Epidermal melanocyte (primary cell): ENCODE measurements at regions not wholly inside any gene's neighbourhood (a gene's known extent, or its start where the extent isn't known, plus 50 kb on each side); places are given as distances from the start of the nearest gene placed in this dataset.

ENCODE experiments used
- DNase-seq: peaks from one replicate; pipeline ENCODE4 v3.0.0; 2011; ENCODE audit warnings: low spot score; ENCODE audit not compliant: insufficient read length

- no peak for DNase-seq
Measured at GRCh38 chr6:140779991-140780596, 1352.6 kb upstream of the GJE1 start.

GRCh38 chr6:140779341-140779740 lies 1353.4 kb upstream of the GJE1 start:
- DNase-seq, result no peak

DNA sequence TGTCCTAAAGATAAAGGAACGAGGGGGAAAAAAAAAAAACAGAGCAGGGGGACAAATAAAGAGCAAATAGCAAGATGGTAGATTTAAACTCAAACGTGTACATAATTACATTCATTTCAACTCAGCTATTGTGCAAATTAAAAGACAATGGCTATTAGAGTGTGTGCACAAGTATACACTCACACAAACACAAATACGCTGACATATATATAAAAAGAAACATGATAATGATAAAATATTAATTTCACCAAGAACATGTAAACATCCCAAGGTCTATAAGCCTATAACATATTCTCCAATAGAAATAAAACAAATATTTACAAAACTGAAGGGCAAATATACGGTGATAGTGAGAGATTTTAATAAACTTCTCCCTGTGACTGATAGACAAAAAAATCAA lies 1354.9 kb upstream of the GJE1 start:
- DNase-seq, result no peak

- DNase-seq, result no peak
Measured at GRCh38 chr6:140775061-140775460, 1357.7 kb upstream of the GJE1 start.

- no peak for DNase-seq
Measured at GRCh38 chr6:140774080-140774505, 1358.6 kb upstream of the GJE1 start.

GRCh38 chr6:140773276-140773675 lies 1359.4 kb upstream of the GJE1 start:
- DNase-seq, result no peak

- DNase-seq, result no peak
Measured at GRCh38 chr6:140772576-140772975, 1360.1 kb upstream of the GJE1 start.

GRCh38 chr6:140768133-140768532 lies 1364.6 kb upstream of the GJE1 start:
- DNase-seq, result no peak

DNA sequence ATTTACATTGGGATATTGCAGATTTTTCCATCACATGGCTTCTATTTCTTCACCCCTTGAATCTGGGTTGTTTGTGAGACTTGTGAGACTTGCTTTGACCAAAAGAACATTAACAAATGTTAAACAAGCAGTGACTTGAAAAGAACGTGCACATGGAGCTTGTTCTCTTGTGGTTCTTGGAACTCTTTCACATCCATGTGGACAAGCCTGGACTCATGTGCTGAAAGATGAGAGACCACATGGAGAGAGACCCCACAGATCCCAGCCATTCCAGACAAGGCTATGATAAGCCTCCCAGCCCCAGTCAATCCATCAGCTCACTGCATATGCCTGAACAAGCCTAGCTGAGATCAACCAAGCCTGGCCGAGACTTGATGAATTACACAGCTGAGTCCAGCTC lies 1365.7 kb upstream of the GJE1 start:
- DNase-seq, result no peak

DNA sequence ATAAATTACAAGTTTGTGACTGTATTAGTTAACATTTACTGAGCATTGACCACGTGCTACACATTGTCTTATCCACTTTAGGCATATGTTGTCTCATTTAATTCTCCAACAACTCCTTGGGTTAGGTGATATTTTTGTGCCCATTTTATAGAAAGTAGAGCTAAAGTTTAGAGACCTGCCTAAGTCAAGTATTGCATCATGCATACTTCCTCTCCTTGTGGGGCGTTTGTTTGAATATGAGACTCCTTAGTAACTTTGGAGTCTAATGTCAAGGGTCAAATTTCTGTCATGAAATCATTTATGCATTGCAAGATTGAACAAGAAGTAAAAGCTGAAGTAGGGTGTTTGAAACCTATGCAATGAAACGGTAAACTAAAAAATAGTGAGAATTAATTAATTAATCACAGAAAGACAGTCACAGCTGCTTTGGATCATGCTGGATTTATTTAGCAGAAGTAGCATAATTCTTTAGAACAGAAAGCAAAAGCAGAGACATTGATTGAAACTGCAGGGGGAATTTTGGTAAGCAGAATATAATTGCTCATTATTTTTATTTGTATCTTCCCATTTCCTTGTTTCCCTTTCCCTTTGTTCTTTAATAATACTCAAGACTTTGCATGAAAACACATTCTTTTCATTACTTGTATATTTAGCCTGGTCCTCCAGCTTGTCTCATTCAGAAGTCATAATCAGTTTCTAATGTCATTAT lies 1374.4 kb upstream of the GJE1 start:
- DNase-seq, result no peak

DNA sequence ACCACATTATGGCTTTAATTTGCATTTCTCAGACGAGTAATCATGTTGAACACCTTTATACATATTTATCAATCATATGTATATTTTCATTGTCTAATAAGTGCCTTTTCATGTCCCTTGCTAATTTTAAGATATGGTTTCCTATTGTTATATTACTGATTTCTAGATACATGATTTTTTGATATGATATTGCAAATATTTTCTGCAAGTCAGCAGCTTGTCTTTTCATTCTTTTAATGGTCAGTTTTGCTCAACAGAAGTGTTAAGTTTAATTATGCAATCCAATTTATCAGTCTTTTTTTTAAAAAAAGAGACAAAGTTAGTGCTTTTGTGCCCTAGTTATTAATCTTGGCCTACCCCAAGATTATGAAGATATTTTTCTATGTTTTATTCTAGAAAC lies 1377.8 kb upstream of the CITED2 start:
- no peak for DNase-seq

DNA sequence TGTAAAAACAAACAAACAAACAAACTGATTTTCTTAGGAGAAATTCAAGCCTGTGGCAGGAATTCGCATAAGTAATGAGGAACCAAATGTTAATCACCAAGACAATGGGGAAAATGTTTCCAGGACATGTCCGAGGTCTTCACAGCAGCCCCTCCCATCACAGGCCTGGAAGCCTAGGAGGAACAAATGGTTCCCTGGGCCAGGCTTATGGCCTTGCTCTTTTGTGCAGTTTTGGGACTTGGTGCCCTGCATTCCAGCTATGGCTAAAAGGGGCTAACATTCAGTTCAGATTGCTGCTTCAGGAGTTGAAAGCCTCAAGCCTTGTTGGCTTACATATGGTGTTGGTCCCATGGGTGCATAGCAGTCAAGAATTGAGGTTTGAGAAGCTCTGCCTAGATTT lies 1372.7 kb upstream of the CITED2 start:
- no peak for DNase-seq

GRCh38 chr6:140744659-140745320 lies 1370.3 kb upstream of the CITED2 start:
- no peak for DNase-seq

DNA sequence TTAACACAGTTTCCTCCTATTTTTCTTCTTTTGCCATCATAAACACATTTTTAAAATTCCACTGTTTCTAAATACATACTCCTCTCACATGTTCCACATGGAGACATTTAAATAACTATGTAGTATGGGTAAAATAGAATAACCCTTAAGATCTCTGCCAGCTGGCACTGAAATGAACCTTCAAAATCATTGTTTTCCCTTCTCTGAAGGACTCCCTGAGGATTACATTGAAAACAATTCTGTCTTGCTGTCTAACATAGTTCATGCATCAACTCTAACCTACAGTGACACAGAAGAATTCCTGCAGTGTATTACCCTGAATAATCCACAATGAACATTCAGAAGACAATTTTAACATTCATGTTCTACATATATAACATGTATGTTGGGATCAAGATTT lies 1361.8 kb upstream of the CITED2 start:
- DNase-seq, result no peak

GRCh38 chr6:140732991-140733390 lies 1358.5 kb upstream of the CITED2 start:
- DNase-seq, result no peak

- DNase-seq, result no peak
Measured at GRCh38 chr6:140732155-140732554, 1357.7 kb upstream of the CITED2 start.

- no peak for DNase-seq
Measured at GRCh38 chr6:140731741-140732140, 1357.3 kb upstream of the CITED2 start.

GRCh38 chr6:140729521-140729920 lies 1355.1 kb upstream of the CITED2 start:
- DNase-seq, result no peak

GRCh38 chr6:140718021-140718420 lies 1343.6 kb upstream of the CITED2 start:
- no peak for DNase-seq

DNA sequence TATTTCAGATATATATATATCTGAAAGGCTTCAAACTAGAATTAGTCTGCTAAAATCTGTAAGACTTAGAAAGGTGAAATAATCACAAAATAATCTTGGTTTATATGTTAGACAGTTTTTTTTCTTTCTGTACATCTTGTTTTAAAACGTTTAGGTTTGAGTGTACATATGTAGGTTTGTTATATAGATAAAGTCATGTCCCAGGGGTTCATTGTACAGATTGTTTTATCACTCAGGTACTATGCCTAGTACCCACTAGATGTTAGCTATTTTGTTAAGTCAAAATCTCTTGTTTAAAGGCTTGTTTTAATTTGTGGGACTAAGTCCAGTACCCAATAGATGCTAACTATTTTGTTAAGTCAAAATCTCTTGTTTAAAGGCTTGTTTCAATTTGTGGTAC lies 1339.0 kb upstream of the CITED2 start:
- no peak for DNase-seq

GRCh38 chr6:140711019-140711613 lies 1336.7 kb upstream of the CITED2 start:
- no peak for DNase-seq

GRCh38 chr6:140708441-140708840 lies 1334.0 kb upstream of the CITED2 start:
- DNase-seq, result no peak
